ENCODE measurements at regions not wholly inside any gene's neighbourhood (a gene's known extent, or its start where the extent isn't known, plus 50 kb on each side); places are given as distances from the start of the nearest gene placed in this dataset.

DNA sequence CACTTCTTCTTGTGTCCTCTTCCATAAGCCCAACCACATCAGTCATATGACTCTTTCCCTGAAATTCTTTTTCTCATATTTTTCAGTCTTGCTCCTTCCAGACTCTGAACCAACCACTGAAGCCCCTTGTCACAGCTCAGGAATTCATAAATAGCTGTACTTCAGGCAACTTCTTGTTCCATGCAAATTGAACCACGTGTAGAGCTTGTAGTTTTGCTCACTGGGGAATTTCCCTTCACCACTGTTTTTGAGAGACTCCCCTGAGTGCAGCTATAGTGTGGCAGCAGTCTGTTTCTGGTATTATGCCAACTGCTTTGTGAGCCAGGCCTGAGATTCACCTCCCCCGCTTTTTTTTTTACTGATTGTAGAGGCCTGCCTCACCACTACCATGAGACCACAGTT lies 150.3 kb upstream of the SPAG17 start:
- Histone ChIP-seq H3K4me2 (peak overlapping the region; percentile 21; the same call in 1 of the 2 replicates), H4K20me1 (ENCODE audit: insufficient read depth) (no peaks in the 10 kb centered on the region), H3K27me3 (ENCODE audit: insufficient read depth, low read depth) (no peaks in the 10 kb centered on the region), H3K79me2 (ENCODE audit: insufficient read depth, low read depth) (no peaks in the 10 kb centered on the region), H3K27ac (no peak overlapping the region), H3K36me3 (ENCODE audit: insufficient read depth) (no peaks in the 10 kb centered on the region), H2AFZ (ENCODE audit: low read depth) (peak overlapping the region; percentile 44), H3K4me3 (IDR thresholded peaks at IDR 0.05; ENCODE audit: insufficient read depth, low read depth, low read length) (no peak overlapping the region), H3K4me1 (ENCODE audit: low read depth, poor library complexity, severe bottlenecking) (peaks cover 10% of the 10 kb centered on the region), H3K9ac (no peak overlapping the region)
- no peak for TF ChIP-seq CTCF (conservative IDR thresholded peaks at IDR 0.05; ENCODE audit: low read depth, low read length)

DNA sequence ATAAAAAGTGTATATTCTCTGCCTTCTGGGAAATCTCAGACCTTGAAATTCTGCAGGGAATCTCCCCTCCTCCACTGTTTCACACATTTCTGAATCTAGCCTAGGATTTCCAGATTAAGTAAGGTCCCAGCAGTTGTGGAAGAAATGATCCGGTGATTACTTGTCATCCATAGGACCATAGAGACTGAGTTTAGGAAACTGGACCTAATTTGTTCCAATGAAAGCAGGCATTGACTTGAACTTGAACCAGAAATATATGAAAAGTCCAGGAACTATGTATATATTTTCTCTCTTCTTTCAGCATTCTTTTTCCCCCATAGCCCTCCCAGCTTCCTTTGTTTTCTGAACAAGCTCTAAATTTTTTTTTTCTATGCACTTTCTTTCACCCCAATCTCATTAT lies 149.5 kb upstream of the SPAG17 start:
- no peak overlapping the region for H3K27ac ChIP-seq
- TF ChIP-seq CTCF (conservative IDR thresholded peaks at IDR 0.05; ENCODE audit: low read depth, low read length) = no peak

GRCh38 chr1:118333601-118334210 lies 148.7 kb upstream of the SPAG17 start:
- Histone ChIP-seq H3K27me3 (ENCODE audit: insufficient read depth, low read depth) (no peaks in the 10 kb centered on the region), H4K20me1 (ENCODE audit: insufficient read depth) (no peaks in the 10 kb centered on the region), H3K4me3 (IDR thresholded peaks at IDR 0.05; ENCODE audit: insufficient read depth, low read depth, low read length) (no peak overlapping the region), H3K4me1 (ENCODE audit: low read depth, poor library complexity, severe bottlenecking) (peaks cover 10% of the 10 kb centered on the region), H3K27ac (no peak overlapping the region), H3K9ac (no peak overlapping the region), H3K4me2 (no peak overlapping the region), H3K36me3 (ENCODE audit: insufficient read depth) (no peaks in the 10 kb centered on the region), H3K79me2 (ENCODE audit: insufficient read depth, low read depth) (no peaks in the 10 kb centered on the region), H2AFZ (ENCODE audit: low read depth) (no peak overlapping the region)
- TF ChIP-seq CTCF (conservative IDR thresholded peaks at IDR 0.05; ENCODE audit: low read depth, low read length) = no peak

More for the DNA sequence above, 149.5 kb upstream of the SPAG17 start:
- no peak overlapping the region for H3K4me3 ChIP-seq (IDR thresholded peaks at IDR 0.05; ENCODE audit: insufficient read depth, low read depth, low read length)
- H3K36me3 ChIP-seq (ENCODE audit: insufficient read depth) = no peaks in the 10 kb centered on the region
- no peak overlapping the region for H3K9ac ChIP-seq
- no peak overlapping the region for H2AFZ ChIP-seq (ENCODE audit: low read depth)
- no peak overlapping the region for H3K4me2 ChIP-seq
- peaks cover 10% of the 10 kb centered on the region for H3K4me1 ChIP-seq (ENCODE audit: low read depth, poor library complexity, severe bottlenecking)
- H3K79me2 ChIP-seq (ENCODE audit: insufficient read depth, low read depth) = no peaks in the 10 kb centered on the region
- H4K20me1 ChIP-seq (ENCODE audit: insufficient read depth) = no peaks in the 10 kb centered on the region
- H3K27me3 ChIP-seq (ENCODE audit: insufficient read depth, low read depth) = no peaks in the 10 kb centered on the region

GRCh38 chr1:118326960-118327629 lies 142.1 kb upstream of the SPAG17 start:
- no peaks in the 10 kb centered on the region for H3K4me1 ChIP-seq (ENCODE audit: low read depth, poor library complexity, severe bottlenecking)
- H3K9ac ChIP-seq = no peak overlapping the region
- H3K4me2 ChIP-seq = no peak overlapping the region
- H2AFZ ChIP-seq (ENCODE audit: low read depth) = no peak overlapping the region
- TF ChIP-seq CTCF (conservative IDR thresholded peaks at IDR 0.05; ENCODE audit: low read depth, low read length) = no peak
- H3K27ac ChIP-seq = no peak overlapping the region
- no peaks in the 10 kb centered on the region for H3K79me2 ChIP-seq (ENCODE audit: insufficient read depth, low read depth)
- H3K4me3 ChIP-seq (IDR thresholded peaks at IDR 0.05; ENCODE audit: insufficient read depth, low read depth, low read length) = no peak overlapping the region
- no peaks in the 10 kb centered on the region for H3K27me3 ChIP-seq (ENCODE audit: insufficient read depth, low read depth)
- H3K36me3 ChIP-seq (ENCODE audit: insufficient read depth) = no peaks in the 10 kb centered on the region
- no peaks in the 10 kb centered on the region for H4K20me1 ChIP-seq (ENCODE audit: insufficient read depth)
